A673 (cell line): ENCODE measurements at regions not wholly inside any gene's neighbourhood (a gene's known extent, or its start where the extent isn't known, plus 50 kb on each side); places are given as distances from the start of the nearest gene placed in this dataset.

ENCODE experiments used
- EZH2 ChIP-seq: fragments of 200-600 bp; sonication (generic); IDR thresholded peaks from 2 replicates; pipeline ENCODE4 v1.6.1; 2017; ENCODE audit warnings: borderline replicate concordance, low read depth, mild to moderate bottlenecking, mixed read lengths, antibody characterized with exemption, low read length; ENCODE audit not compliant: poor library complexity, severe bottlenecking
- TF ChIP-seq, protein P1 (sequence below): fragments of 300-800, 200-600 bp; sonication (generic); conservative IDR thresholded peaks from 2 replicates; pipeline ENCODE4 v1.5.1; 2017; ENCODE audit warnings: low read depth, mild to moderate bottlenecking, antibody characterized with exemption, low read length, moderate library complexity, mixed read lengths

DNA sequence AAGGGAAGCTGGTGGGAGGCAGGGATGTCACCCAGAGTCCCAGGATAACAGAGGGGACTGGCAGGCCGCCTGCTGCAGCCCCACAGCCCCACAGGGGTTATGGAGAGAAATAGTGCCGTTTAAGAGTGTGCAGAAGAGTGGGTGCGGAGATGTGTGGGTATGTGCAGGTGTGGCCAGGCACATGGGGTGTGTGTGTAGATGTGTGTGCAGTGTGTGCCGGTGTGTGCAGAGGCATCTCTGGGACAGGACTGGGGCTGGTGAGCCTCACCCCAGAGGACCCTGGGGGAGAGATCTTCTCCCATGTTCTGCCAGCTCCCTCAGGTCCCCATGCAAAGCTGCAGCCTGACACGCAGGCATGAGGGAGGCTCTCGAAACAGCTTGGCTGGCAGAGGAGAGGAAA is 157.4 kb downstream of the RBFOX3 start:
- TF ChIP-seq, protein P1, sequence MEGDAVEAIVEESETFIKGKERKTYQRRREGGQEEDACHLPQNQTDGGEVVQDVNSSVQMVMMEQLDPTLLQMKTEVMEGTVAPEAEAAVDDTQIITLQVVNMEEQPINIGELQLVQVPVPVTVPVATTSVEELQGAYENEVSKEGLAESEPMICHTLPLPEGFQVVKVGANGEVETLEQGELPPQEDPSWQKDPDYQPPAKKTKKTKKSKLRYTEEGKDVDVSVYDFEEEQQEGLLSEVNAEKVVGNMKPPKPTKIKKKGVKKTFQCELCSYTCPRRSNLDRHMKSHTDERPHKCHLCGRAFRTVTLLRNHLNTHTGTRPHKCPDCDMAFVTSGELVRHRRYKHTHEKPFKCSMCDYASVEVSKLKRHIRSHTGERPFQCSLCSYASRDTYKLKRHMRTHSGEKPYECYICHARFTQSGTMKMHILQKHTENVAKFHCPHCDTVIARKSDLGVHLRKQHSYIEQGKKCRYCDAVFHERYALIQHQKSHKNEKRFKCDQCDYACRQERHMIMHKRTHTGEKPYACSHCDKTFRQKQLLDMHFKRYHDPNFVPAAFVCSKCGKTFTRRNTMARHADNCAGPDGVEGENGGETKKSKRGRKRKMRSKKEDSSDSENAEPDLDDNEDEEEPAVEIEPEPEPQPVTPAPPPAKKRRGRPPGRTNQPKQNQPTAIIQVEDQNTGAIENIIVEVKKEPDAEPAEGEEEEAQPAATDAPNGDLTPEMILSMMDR, result no peak
- no peak for TF ChIP-seq EZH2
